T-cell (primary cell): ENCODE measurements at regions not wholly inside any gene's neighbourhood (a gene's known extent, or its start where the extent isn't known, plus 50 kb on each side); places are given as distances from the start of the nearest gene placed in this dataset.

Experiments used
- ATAC-seq, 4 experiments: fragments of 200-7000 bp in 3 of 4; fragments of 150-1000 bp in 1 of 4; cut with Tn5 transposase; replicated peaks in 1 of 4; 1 replicate in 3 of 4; 2 replicates in 1 of 4; pipeline ENCODE4 v1.10.0; 2021; ENCODE audit warnings: moderate library complexity in 3 of 4, mild to moderate bottlenecking in 2 of 4, moderate number of reproducible peaks in 1 of 4
- CTCF ChIA-PET, 2 donors: fragments of 300-600 bp; sonication (Branson Sonifier 250); formaldehyde crosslinking; loops; one replicate each; lab custom pipeline; 2022; ENCODE audit warnings: antibody characterized with exemption in 2 of 2; lab: Charles Lee
- POLR2A ChIA-PET, 2 donors: fragments of 300-600 bp; sonication (Branson Sonifier 250); formaldehyde crosslinking; loops; one replicate each; lab custom pipeline; 2022; ENCODE audit warnings: antibody characterized with exemption in 2 of 2; lab: Charles Lee
- DNase-seq, 35 experiments: peaks; one replicate each; pipeline versions ENCODE4 v3.0.0 to v3.0.0-alpha.2; 2013 to 2023
- H3K27ac ChIP-seq: one replicate; pipeline ENCODE4 v1.5.1; 2013; ENCODE audit warnings: low read length
- H3K27me3 ChIP-seq, 2 experiments: replicated peaks in 1 of 2; 1 replicate in 1 of 2; 2 replicates in 1 of 2; pipeline versions ENCODE4 v1.6.1 to v1.7.0; 2013; ENCODE audit warnings: low read length in 1 of 2, mixed read lengths in 1 of 2; ENCODE audit not compliant: control insufficient read depth in 2 of 2, insufficient read depth in 2 of 2; ENCODE audit errors: extremely low read depth in 1 of 2
- H3K36me3 ChIP-seq, 2 donors: 1 replicate in 1 of 2; 2 replicates in 1 of 2; pipeline versions ENCODE4 v1.6.1 to v1.7.0; 2013; ENCODE audit warnings: low read length in 1 of 2; ENCODE audit not compliant: control insufficient read depth in 2 of 2, insufficient read depth in 1 of 2; ENCODE audit errors: extremely low read depth in 1 of 2
- H3K4me1 ChIP-seq, 2 experiments: 1 replicate in 1 of 2; 2 replicates in 1 of 2; pipeline versions ENCODE4 v1.6.1 to v1.7.0; 2013; ENCODE audit warnings: low read length in 2 of 2, mixed read lengths in 1 of 2; ENCODE audit not compliant: insufficient read depth in 2 of 2, control insufficient read depth in 1 of 2; ENCODE audit errors: extremely low read depth in 1 of 2
- H3K4me3 ChIP-seq, 2 donors: 1 replicate in 1 of 2; 2 replicates in 1 of 2; pipeline versions ENCODE4 v1.5.1 to v1.7.0; 2013; ENCODE audit warnings: mild to moderate bottlenecking in 2 of 2, low read length in 1 of 2, moderate library complexity in 1 of 2; ENCODE audit not compliant: control insufficient read depth in 1 of 2; ENCODE audit errors: extremely low read depth in 1 of 2
- H3K9me3 ChIP-seq: 2 replicates; pipeline ENCODE4 v1.7.0; 2013
- H3K27ac Mint-ChIP-seq, 2 donors: one replicate each; pipeline ENCODE4 v1.8.0; 2020 to 2021; ENCODE audit warnings: mild to moderate bottlenecking in 2 of 2, mixed read lengths in 2 of 2
- H3K27me3 Mint-ChIP-seq, 2 donors: one replicate each; pipeline ENCODE4 v1.8.0; 2021 to 2022; ENCODE audit warnings: mixed read lengths in 2 of 2
- H3K36me3 Mint-ChIP-seq: one replicate; pipeline ENCODE4 v1.8.0; 2021; ENCODE audit warnings: mixed read lengths
- H3K4me1 Mint-ChIP-seq, 3 donors: one replicate each; pipeline ENCODE4 v1.8.0; 2020 to 2022; ENCODE audit warnings: mixed read lengths in 3 of 3, mild to moderate bottlenecking in 1 of 3
- H3K4me3 Mint-ChIP-seq, 3 donors: one replicate each; pipeline ENCODE4 v1.8.0; 2020 to 2022; ENCODE audit warnings: mild to moderate bottlenecking in 3 of 3, mixed read lengths in 3 of 3, moderate library complexity in 3 of 3
- H3K9me3 Mint-ChIP-seq, 3 donors: one replicate each; pipeline ENCODE4 v1.8.0; 2020 to 2022; ENCODE audit warnings: mixed read lengths in 3 of 3
- WGBS: methylation state at CpG from one replicate; pipeline ENCODE4 v1.1.5; 2013; ENCODE audit warnings: missing lambda C conversion rate; ENCODE audit not compliant: insufficient coverage; 5-methylcytosine and 5-hydroxymethylcytosine counted together

DNA sequence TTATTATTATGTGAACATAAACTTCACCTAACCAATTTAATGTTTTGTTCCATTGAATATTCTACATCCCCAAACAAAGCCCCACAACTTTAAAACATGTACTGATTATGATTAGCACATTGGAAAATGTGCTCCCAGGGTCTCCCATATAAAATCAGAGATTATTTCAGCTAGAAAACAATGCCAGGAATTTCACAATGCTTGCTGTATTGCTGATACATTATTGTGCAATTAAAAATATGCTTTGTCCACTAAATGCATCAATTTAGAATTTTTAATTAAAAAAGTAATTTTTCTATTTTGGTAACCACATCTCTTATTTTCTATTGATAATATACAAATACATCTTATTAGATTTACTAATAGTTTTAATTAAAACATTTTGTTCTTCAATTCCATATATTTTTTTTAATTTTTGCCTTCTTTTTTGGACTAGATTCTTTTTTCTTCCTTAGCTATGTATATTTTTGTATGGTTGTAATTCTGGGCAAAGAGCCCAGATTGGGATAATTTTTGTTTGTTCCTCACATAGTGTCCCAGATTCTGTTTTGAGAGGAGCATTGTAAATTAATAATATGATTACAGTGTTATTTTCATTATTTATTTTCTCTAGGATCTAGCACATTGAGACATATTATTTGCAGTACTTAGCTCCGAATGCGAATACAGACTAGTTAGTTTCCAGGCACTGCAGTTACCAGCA lies 241.5 kb upstream of the CDH18 start:
- Mint-ChIP-seq H3K36me3 (no peaks in the 10 kb centered on the region), H3K4me1 (no peaks in the 10 kb centered on the region), H3K27ac (no peak overlapping the region), H3K27me3 (no peaks in the 10 kb centered on the region), H3K9me3 (peaks cover 9 to 28% (median 24%) of the 10 kb centered on the region in 3 donors), H3K4me3 (no peak overlapping the region)
- Histone ChIP-seq H3K9me3 (no peaks in the 10 kb centered on the region), H3K27me3 (no peaks in the 10 kb centered on the region), H3K27ac (no peak overlapping the region), H3K36me3 (no peaks in the 10 kb centered on the region), H3K4me1 (no peaks in the 10 kb centered on the region), H3K4me3 (no peak overlapping the region)
- no CpG with 5 or more reads among the region's 2 CpGs for WGBS
- ChIA-PET POLR2A (no interaction called here), CTCF (no interaction called here)
- ATAC-seq (no peak), DNase-seq (no peak)

- Histone ChIP-seq H3K36me3 (no peaks in the 10 kb centered on the region), H3K9me3 (no peaks in the 10 kb centered on the region), H3K27me3 (no peaks in the 10 kb centered on the region), H3K27ac (no peak overlapping the region), H3K4me1 (no peaks in the 10 kb centered on the region), H3K4me3 (no peak overlapping the region)
- Mint-ChIP-seq H3K36me3 (no peaks in the 10 kb centered on the region), H3K4me3 (no peak overlapping the region), H3K4me1 (no peaks in the 10 kb centered on the region), H3K27ac (no peak overlapping the region), H3K9me3 (peaks cover 23 to 34% (median 27%) of the 10 kb centered on the region in 3 donors), H3K27me3 (no peaks in the 10 kb centered on the region)
- POLR2A ChIA-PET: no interaction called here
- DNase-seq: no peak
- no peak for ATAC-seq
- WGBS: 68% methylated on average over 2 of the region's 2 CpGs
- CTCF ChIA-PET: no interaction called here
Measured at GRCh38 chr5:20224966-20225365, 237.0 kb upstream of the CDH18 start.

GRCh38 chr5:20224046-20224445 lies 236.0 kb upstream of the CDH18 start:
- Histone ChIP-seq H3K4me3 (no peak overlapping the region), H3K27me3 (no peaks in the 10 kb centered on the region), H3K27ac (no peak overlapping the region), H3K36me3 (no peaks in the 10 kb centered on the region), H3K9me3 (no peaks in the 10 kb centered on the region), H3K4me1 (no peaks in the 10 kb centered on the region)
- ATAC-seq (no peak), DNase-seq (no peak)
- Mint-ChIP-seq H3K27ac (no peak overlapping the region), H3K27me3 (no peaks in the 10 kb centered on the region), H3K9me3 (peaks cover 23 to 33% (median 27%) of the 10 kb centered on the region in 3 donors), H3K4me3 (no peak overlapping the region), H3K36me3 (no peaks in the 10 kb centered on the region), H3K4me1 (no peaks in the 10 kb centered on the region)
- CTCF ChIA-PET: no interaction called here
- POLR2A ChIA-PET: no interaction called here
- no CpG with 5 or more reads among the region's 1 CpG for WGBS

DNA sequence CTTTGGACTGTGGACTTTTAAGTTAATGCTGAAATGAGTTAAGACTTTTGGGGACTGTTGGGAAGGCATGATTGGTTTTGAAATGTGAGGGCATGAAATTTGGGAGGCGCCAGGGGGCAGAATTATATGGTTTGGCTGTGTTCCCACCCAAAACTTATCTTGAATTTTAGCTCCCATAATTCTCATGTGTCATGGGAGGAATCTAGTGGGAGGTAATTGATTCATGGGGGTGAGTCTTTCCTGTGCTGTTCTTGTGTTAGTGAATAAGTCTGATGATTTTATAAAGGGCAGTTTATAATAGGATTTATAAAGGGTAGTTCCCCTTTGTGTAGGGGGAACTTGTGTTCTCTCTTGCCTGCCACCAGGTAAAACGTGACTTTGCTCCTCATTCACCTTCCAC lies 235.5 kb upstream of the CDH18 start:
- Mint-ChIP-seq H3K27me3 (no peaks in the 10 kb centered on the region), H3K4me3 (no peak overlapping the region), H3K36me3 (no peaks in the 10 kb centered on the region), H3K9me3 (peaks cover 25 to 31% (median 27%) of the 10 kb centered on the region in 3 donors), H3K4me1 (no peaks in the 10 kb centered on the region), H3K27ac (no peak overlapping the region)
- ATAC-seq: no peak
- no peaks in the 10 kb centered on the region for H3K36me3 ChIP-seq
- DNase-seq: no peak
- no peak overlapping the region for H3K4me3 ChIP-seq
- no peaks in the 10 kb centered on the region for H3K9me3 ChIP-seq
- no peaks in the 10 kb centered on the region for H3K4me1 ChIP-seq
- ChIA-PET CTCF (no interaction called here), POLR2A (no interaction called here)
- no peak overlapping the region for H3K27ac ChIP-seq
- H3K27me3 ChIP-seq: no peaks in the 10 kb centered on the region
- WGBS: no CpG with 5 or more reads among the region's 2 CpGs

DNA sequence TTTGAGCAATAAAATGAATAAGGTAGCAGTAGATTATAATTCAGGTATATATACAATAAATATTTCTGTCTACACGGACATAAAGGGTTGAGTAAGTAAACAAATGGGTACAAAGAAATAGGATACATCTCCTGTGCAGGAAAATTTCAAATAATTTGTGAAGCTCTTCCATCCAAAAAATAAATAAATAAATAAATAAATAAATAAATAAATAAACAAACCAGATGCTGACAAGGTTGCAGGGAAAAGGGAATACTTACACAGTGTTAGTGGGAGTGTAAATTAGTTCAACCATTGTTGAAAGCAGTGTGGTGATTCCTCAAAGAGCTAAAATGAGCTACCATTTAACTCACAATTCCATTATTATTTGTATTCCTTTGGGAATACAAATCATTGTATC lies 227.3 kb upstream of the CDH18 start:
- Mint-ChIP-seq H3K4me1 (no peaks in the 10 kb centered on the region), H3K36me3 (no peaks in the 10 kb centered on the region), H3K27ac (no peak overlapping the region), H3K9me3 (peaks cover 22 to 29% (median 28%) of the 10 kb centered on the region in 3 donors), H3K4me3 (no peak overlapping the region), H3K27me3 (no peaks in the 10 kb centered on the region)
- ChIA-PET POLR2A (no interaction called here), CTCF (no interaction called here)
- no peak overlapping the region for H3K27ac ChIP-seq
- WGBS: no CpG with 5 or more reads among the region's 1 CpG
- H3K4me3 ChIP-seq: no peak overlapping the region
- no peaks in the 10 kb centered on the region for H3K36me3 ChIP-seq
- ATAC-seq (no peak), DNase-seq (no peak)
- no peaks in the 10 kb centered on the region for H3K9me3 ChIP-seq
- no peaks in the 10 kb centered on the region for H3K4me1 ChIP-seq
- H3K27me3 ChIP-seq: no peaks in the 10 kb centered on the region

DNA sequence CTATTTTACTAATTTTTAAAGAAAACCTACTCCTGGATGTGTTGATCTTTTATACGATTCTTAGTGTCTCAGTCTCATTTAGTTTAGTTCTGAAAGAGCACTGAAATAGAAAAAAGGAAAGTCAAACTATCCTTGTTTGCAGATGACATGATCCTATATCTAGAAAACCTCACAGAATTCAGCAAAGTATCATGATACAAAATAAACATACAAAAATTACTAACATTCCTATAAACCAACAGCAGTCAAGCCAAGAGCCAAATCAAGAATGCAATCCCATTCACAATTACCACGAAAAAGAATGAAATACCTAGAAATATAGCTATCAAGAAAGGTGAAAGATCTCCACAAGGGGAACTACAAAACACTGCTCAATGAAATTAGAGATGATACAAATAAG lies 225.8 kb upstream of the CDH18 start:
- no peaks in the 10 kb centered on the region for H3K27me3 ChIP-seq
- WGBS: no CpG with 5 or more reads among the region's 2 CpGs
- no peaks in the 10 kb centered on the region for H3K27me3 Mint-ChIP-seq
- ChIA-PET CTCF (no interaction called here), POLR2A (no interaction called here)
- H3K36me3 Mint-ChIP-seq: no peaks in the 10 kb centered on the region
- H3K9me3 ChIP-seq: no peaks in the 10 kb centered on the region
- H3K4me1 Mint-ChIP-seq: no peaks in the 10 kb centered on the region
- H3K4me1 ChIP-seq: no peaks in the 10 kb centered on the region
- no peak overlapping the region for H3K27ac Mint-ChIP-seq
- no peak overlapping the region for H3K4me3 Mint-ChIP-seq
- no peak for ATAC-seq
- no peak for DNase-seq
- H3K36me3 ChIP-seq: no peaks in the 10 kb centered on the region
- H3K27ac ChIP-seq: no peak overlapping the region
- peaks cover 23 to 36% (median 29%) of the 10 kb centered on the region in 3 donors for H3K9me3 Mint-ChIP-seq
- H3K4me3 ChIP-seq: no peak overlapping the region

GRCh38 chr5:20212701-20213100 lies 224.7 kb upstream of the CDH18 start:
- CTCF ChIA-PET: interaction anchor here in 1 of 2 donors (0.7 kb wide), 1 partner anchor 198 kb away, joined by 5 read pairs; no protein-coding TSS in a partner anchor
- no peaks in the 10 kb centered on the region for H3K4me1 ChIP-seq
- no peak overlapping the region for H3K4me3 Mint-ChIP-seq

More at GRCh38 chr5:20212701-20213100, 224.7 kb upstream of the CDH18 start:
- Histone ChIP-seq H3K4me3 (no peak overlapping the region), H3K9me3 (no peaks in the 10 kb centered on the region), H3K36me3 (no peaks in the 10 kb centered on the region), H3K27me3 (no peaks in the 10 kb centered on the region), H3K27ac (no peak overlapping the region)
- POLR2A ChIA-PET: no interaction called here
- Mint-ChIP-seq H3K36me3 (no peaks in the 10 kb centered on the region), H3K27ac (no peak overlapping the region), H3K9me3 (peaks cover 21 to 39% (median 29%) of the 10 kb centered on the region in 3 donors), H3K27me3 (no peaks in the 10 kb centered on the region), H3K4me1 (no peaks in the 10 kb centered on the region)
- DNase-seq: no peak
- ATAC-seq: no peak
